CD14-positive monocyte (primary cell): ENCODE measurements at regions not wholly inside any gene's neighbourhood (a gene's known extent, or its start where the extent isn't known, plus 50 kb on each side); places are given as distances from the start of the nearest gene placed in this dataset.
A peak's percentile ranks its signal among the peaks of the same experiment; 100 is the strongest.

Source experiments
- DNase-seq, 3 donors: peaks; one replicate each; pipeline ENCODE4 v3.0.0-alpha.2; 2011 to 2022
- H2AFZ ChIP-seq: 2 replicates; pipeline ENCODE4 v1.6.0; 2012; ENCODE audit warnings: mild to moderate bottlenecking, low read depth, low read length, inconsistent platforms; ENCODE audit not compliant: insufficient read depth, poor library complexity, severe bottlenecking
- H3K27ac ChIP-seq, 2 donors: 1 replicate in 1 of 2; 2 replicates in 1 of 2; pipeline ENCODE4 v1.5.1; 2012 to 2013; ENCODE audit warnings: low read length in 2 of 2, control low read depth in 1 of 2, inconsistent platforms in 1 of 2, low read depth in 1 of 2, mild to moderate bottlenecking in 1 of 2
- H3K27me3 ChIP-seq, 2 donors: one replicate each; pipeline versions ENCODE4 v1.6.0 to v1.6.1; 2011 to 2013; ENCODE audit warnings: low read length in 2 of 2; ENCODE audit not compliant: control insufficient read depth in 2 of 2, insufficient read depth in 2 of 2
- H3K36me3 ChIP-seq, 2 donors: replicated peaks in 1 of 2; 1 replicate in 1 of 2; 2 replicates in 1 of 2; pipeline versions ENCODE4 v1.5.1 to v1.6.1; 2012 to 2013; ENCODE audit warnings: low read length in 2 of 2, control low read depth in 1 of 2, inconsistent platforms in 1 of 2, mild to moderate bottlenecking in 1 of 2; ENCODE audit not compliant: insufficient read depth in 2 of 2, control insufficient read depth in 1 of 2
- H3K4me1 ChIP-seq, 2 donors: 1 replicate in 1 of 2; 2 replicates in 1 of 2; pipeline versions ENCODE4 v1.5.1 to v1.6.1; 2012 to 2013; ENCODE audit warnings: low read length in 2 of 2, control low read depth in 1 of 2, inconsistent platforms in 1 of 2, mild to moderate bottlenecking in 1 of 2, moderate library complexity in 1 of 2; ENCODE audit not compliant: insufficient read depth in 2 of 2, control insufficient read depth in 1 of 2
- H3K4me2 ChIP-seq: replicated peaks from 2 replicates; pipeline ENCODE3; 2012; ENCODE audit warnings: low read length, moderate library complexity, mild to moderate bottlenecking; ENCODE audit not compliant: poor library complexity, severe bottlenecking; ENCODE audit errors: extremely low read depth
- H3K4me3 ChIP-seq, 3 experiments: fragments of 200-600 bp in 1 of 3; sonication (generic) in 1 of 3; replicated peaks in 1 of 3; 1 replicate in 2 of 3; 2 replicates in 1 of 3; pipeline ENCODE4 v1.5.1; 2011 to 2013; ENCODE audit warnings: low read length in 3 of 3, mild to moderate bottlenecking in 3 of 3, control low read depth in 2 of 3, low read depth in 2 of 3, inconsistent platforms in 1 of 3, moderate library complexity in 1 of 3
- H3K79me2 ChIP-seq: 2 replicates; pipeline ENCODE4 v1.6.0; 2012; ENCODE audit warnings: mild to moderate bottlenecking, control low read depth, inconsistent platforms, low read length, moderate library complexity; ENCODE audit not compliant: insufficient read depth
- H3K9ac ChIP-seq: 2 replicates; pipeline ENCODE4 v1.6.0; 2017; ENCODE audit warnings: low read length, mild to moderate bottlenecking; ENCODE audit not compliant: insufficient read depth, poor library complexity, severe bottlenecking
- H3K9me3 ChIP-seq, 2 donors: replicated peaks in 1 of 2; 1 replicate in 1 of 2; 2 replicates in 1 of 2; pipeline versions ENCODE4 v1.5.1 to v1.6.1; 2012 to 2013; ENCODE audit warnings: low read length in 2 of 2, control low read depth in 1 of 2; ENCODE audit not compliant: control insufficient read depth in 1 of 2, insufficient read depth in 1 of 2
- H4K20me1 ChIP-seq: 2 replicates; pipeline ENCODE4 v1.6.0; 2012; ENCODE audit warnings: mild to moderate bottlenecking, low read length, control low read depth, moderate library complexity; ENCODE audit not compliant: insufficient read depth
- H3K27ac Mint-ChIP-seq, 7 donors: one replicate each; pipeline ENCODE4 v1.8.0; 2020; ENCODE audit warnings: mild to moderate bottlenecking in 7 of 7, mixed read lengths in 7 of 7, moderate library complexity in 6 of 7, inconsistent platforms in 2 of 7
- H3K27me3 Mint-ChIP-seq, 3 donors: one replicate each; pipeline ENCODE4 v1.8.0; 2021 to 2022; ENCODE audit warnings: low read depth in 3 of 3, mild to moderate bottlenecking in 3 of 3, mixed read lengths in 3 of 3, moderate library complexity in 3 of 3, inconsistent platforms in 1 of 3
- H3K36me3 Mint-ChIP-seq, 2 donors: one replicate each; pipeline ENCODE4 v1.8.0; 2020; ENCODE audit warnings: mixed read lengths in 2 of 2, inconsistent platforms in 1 of 2, mild to moderate bottlenecking in 1 of 2
- H3K4me1 Mint-ChIP-seq: one replicate; pipeline ENCODE4 v1.8.0; 2020; ENCODE audit warnings: mild to moderate bottlenecking, mixed read lengths
- H3K4me3 Mint-ChIP-seq, 2 donors: one replicate each; pipeline ENCODE4 v1.8.0; 2020; ENCODE audit warnings: mild to moderate bottlenecking in 2 of 2, mixed read lengths in 2 of 2, moderate library complexity in 1 of 2
- H3K9me3 Mint-ChIP-seq, 7 donors: one replicate each; pipeline ENCODE4 v1.8.0; 2020 to 2022; ENCODE audit warnings: mixed read lengths in 7 of 7, mild to moderate bottlenecking in 6 of 7, moderate library complexity in 6 of 7, inconsistent platforms in 2 of 7
- WGBS: methylation state at CpG from one replicate; pipeline ENCODE4 v1.1.5; 2013; ENCODE audit warnings: missing lambda C conversion rate; ENCODE audit not compliant: insufficient coverage; 5-methylcytosine and 5-hydroxymethylcytosine counted together
- intact Hi-C, 2 donors: fragments of 100-400 bp; cut with micrococcal nuclease; formaldehyde crosslinking; loops; one replicate each; pipeline versions ENCODE4 v1.15.0 to v1.15.1; 2023
- TF ChIP-seq, protein P1 (sequence below): fragments of 200-600 bp; IDR thresholded peaks from one replicate; pipeline ENCODE4 v1.8.0; 2022; ENCODE audit warnings: antibody characterized with exemption, mild to moderate bottlenecking

DNA sequence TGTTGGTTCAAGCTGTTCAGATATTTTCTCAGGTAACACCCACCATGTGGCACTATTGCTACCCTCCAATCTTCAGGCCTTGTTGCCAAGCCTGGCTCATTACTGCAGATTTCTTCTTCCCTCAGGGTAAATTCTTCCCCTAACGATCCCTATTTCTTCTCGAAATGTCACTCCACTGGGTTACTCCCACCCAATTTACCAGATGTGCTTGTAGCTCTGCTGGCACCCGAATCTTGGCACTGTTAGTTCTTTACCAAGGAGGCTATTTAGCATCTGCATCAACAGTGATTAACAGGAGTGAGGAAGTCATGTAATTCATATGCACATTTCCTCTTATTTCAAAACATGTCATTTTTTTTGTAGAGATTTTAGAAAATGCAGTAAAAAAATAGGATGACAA lies 217.1 kb upstream of the CYRIA start:
- H3K36me3 Mint-ChIP-seq: no peaks in the 10 kb centered on the region
- no peaks in the 10 kb centered on the region for H3K4me1 ChIP-seq
- H3K36me3 ChIP-seq: no peaks in the 10 kb centered on the region
- peak in 1 of 3 donors; percentile 4 for DNase-seq
- TF ChIP-seq, protein P1, sequence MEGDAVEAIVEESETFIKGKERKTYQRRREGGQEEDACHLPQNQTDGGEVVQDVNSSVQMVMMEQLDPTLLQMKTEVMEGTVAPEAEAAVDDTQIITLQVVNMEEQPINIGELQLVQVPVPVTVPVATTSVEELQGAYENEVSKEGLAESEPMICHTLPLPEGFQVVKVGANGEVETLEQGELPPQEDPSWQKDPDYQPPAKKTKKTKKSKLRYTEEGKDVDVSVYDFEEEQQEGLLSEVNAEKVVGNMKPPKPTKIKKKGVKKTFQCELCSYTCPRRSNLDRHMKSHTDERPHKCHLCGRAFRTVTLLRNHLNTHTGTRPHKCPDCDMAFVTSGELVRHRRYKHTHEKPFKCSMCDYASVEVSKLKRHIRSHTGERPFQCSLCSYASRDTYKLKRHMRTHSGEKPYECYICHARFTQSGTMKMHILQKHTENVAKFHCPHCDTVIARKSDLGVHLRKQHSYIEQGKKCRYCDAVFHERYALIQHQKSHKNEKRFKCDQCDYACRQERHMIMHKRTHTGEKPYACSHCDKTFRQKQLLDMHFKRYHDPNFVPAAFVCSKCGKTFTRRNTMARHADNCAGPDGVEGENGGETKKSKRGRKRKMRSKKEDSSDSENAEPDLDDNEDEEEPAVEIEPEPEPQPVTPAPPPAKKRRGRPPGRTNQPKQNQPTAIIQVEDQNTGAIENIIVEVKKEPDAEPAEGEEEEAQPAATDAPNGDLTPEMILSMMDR: no peak
- peaks cover 0 to 2% (median 0%) of the 10 kb centered on the region in 3 donors for H3K27me3 Mint-ChIP-seq
- no peaks in the 10 kb centered on the region for H3K9me3 ChIP-seq
- H3K9me3 Mint-ChIP-seq: peaks cover 0 to 2% (median 0%) of the 10 kb centered on the region in 7 donors
- peak overlapping the region in 1 of 7 donors; percentile 8 for H3K27ac Mint-ChIP-seq
- H3K4me2 ChIP-seq: no peak overlapping the region
- no peaks in the 10 kb centered on the region for H3K27me3 ChIP-seq
- no peak overlapping the region for H3K4me3 ChIP-seq
- intact Hi-C loops: loop anchor here in 1 of 2 donors (10.0 kb wide), 1 partner anchor 58 kb away; no protein-coding TSS in a partner anchor
- no peaks in the 10 kb centered on the region for H3K79me2 ChIP-seq
- H3K4me1 Mint-ChIP-seq: peaks cover 3% of the 10 kb centered on the region
- 60% methylated on average over 1 of the region's 3 CpGs for whole genome bisulfite sequencing
- no peak overlapping the region for H2AFZ ChIP-seq
- no peaks in the 10 kb centered on the region for H4K20me1 ChIP-seq
- no peak overlapping the region for H3K4me3 Mint-ChIP-seq
- no peak overlapping the region for H3K9ac ChIP-seq
- no peak overlapping the region for H3K27ac ChIP-seq

GRCh38 chr2:16881122-16881521 lies 215.5 kb upstream of the CYRIA start:
- Mint-ChIP-seq H3K4me3 (no peak overlapping the region), H3K9me3 (peaks cover 0 to 2% (median 0%) of the 10 kb centered on the region in 7 donors), H3K27me3 (peaks cover 0 to 2% (median 0%) of the 10 kb centered on the region in 3 donors), H3K36me3 (no peaks in the 10 kb centered on the region), H3K4me1 (peaks cover 3% of the 10 kb centered on the region), H3K27ac (no peak overlapping the region)
- no peak overlapping the region for H2AFZ ChIP-seq
- H3K36me3 ChIP-seq: no peaks in the 10 kb centered on the region
- no peak overlapping the region for H3K9ac ChIP-seq
- no peak overlapping the region for H3K4me2 ChIP-seq
- intact Hi-C loops: loop anchor here in 1 of 2 donors (10.0 kb wide), 1 partner anchor 56 kb away; no protein-coding TSS in a partner anchor
- no peak for DNase-seq
- H3K27ac ChIP-seq: no peak overlapping the region
- H3K4me3 ChIP-seq: no peak overlapping the region
- TF ChIP-seq, protein P1: no peak
- no peaks in the 10 kb centered on the region for H3K27me3 ChIP-seq
- H3K9me3 ChIP-seq: no peaks in the 10 kb centered on the region
- no peaks in the 10 kb centered on the region for H3K4me1 ChIP-seq
- H4K20me1 ChIP-seq: no peaks in the 10 kb centered on the region
- H3K79me2 ChIP-seq: no peaks in the 10 kb centered on the region
